ENCODE measurements at regions not wholly inside any gene's neighbourhood (a gene's known extent, or its start where the extent isn't known, plus 50 kb on each side); places are given as distances from the start of the nearest gene placed in this dataset.

DNA sequence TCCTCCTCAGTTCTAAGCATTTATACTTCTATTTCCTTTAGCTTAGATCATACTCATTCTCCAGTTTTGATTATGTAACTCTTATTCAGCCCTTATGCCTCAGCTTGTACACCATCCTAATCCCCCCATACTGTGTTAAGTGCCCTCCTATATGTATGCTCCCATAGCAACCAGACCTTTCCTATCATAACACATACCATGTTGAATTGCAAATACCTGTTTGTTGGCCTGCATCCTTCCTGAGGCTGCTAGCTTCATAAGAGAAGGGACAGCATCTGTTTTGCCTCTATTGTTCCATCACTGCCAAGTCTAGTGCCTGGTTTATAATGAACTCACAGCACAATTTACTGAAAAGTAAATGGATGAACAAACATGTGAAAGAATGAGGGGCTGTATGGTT lies 443.7 kb downstream of the CENPC start:
- no peak for TF ChIP-seq CTCF (conservative IDR thresholded peaks at IDR 0.05; ENCODE audit: low read depth, low read length)
- H3K4me3 ChIP-seq (ENCODE audit: low read depth, low read length), result no peak overlapping the region
- DNase-seq (ENCODE audit: low read depth), result no peak

GRCh38 chr4:67092351-67092750 lies 453.0 kb downstream of the CENPC start:
- no peak for TF ChIP-seq CTCF (conservative IDR thresholded peaks at IDR 0.05; ENCODE audit: low read depth, low read length)
- no peak overlapping the region for H3K4me3 ChIP-seq (ENCODE audit: low read depth, low read length)
- no peak for DNase-seq (ENCODE audit: low read depth)

GRCh38 chr4:67091673-67092072 lies 453.6 kb downstream of the CENPC start:
- no peak overlapping the region for H3K4me3 ChIP-seq (ENCODE audit: low read depth, low read length)
- no peak for DNase-seq (ENCODE audit: low read depth)
- TF ChIP-seq CTCF (conservative IDR thresholded peaks at IDR 0.05; ENCODE audit: low read depth, low read length), result no peak

- DNase-seq (ENCODE audit: low read depth), result no peak
- TF ChIP-seq CTCF (conservative IDR thresholded peaks at IDR 0.05; ENCODE audit: low read depth, low read length), result peak; percentile 25
- H3K4me3 ChIP-seq (ENCODE audit: low read depth, low read length), result no peak overlapping the region
These were observed 457.4 kb downstream of the CENPC start for GRCh38 chr4:67087897-67088296.

DNA sequence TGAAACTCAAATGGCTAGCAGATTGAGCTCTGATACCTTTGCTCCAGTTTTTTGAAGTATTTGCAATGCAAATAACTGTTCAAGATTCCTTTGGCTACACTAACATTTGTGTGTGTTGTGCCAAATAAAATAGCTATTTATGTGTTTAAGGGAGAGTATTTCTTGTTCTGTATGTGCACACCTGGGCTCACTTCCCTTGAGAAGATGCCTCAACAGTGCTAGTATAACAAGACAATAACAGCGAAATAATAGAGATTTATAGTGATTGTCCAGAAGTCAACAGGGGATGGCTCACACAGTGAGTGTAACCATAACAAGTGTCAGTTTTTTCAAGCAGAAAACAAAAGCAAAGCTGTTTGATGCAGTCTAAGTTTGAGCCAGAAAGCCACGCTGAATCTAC lies 460.5 kb downstream of the CENPC start:
- no peak overlapping the region for H3K4me3 ChIP-seq (ENCODE audit: low read depth, low read length)
- no peak for DNase-seq (ENCODE audit: low read depth)
- TF ChIP-seq CTCF (conservative IDR thresholded peaks at IDR 0.05; ENCODE audit: low read depth, low read length), result no peak

DNA sequence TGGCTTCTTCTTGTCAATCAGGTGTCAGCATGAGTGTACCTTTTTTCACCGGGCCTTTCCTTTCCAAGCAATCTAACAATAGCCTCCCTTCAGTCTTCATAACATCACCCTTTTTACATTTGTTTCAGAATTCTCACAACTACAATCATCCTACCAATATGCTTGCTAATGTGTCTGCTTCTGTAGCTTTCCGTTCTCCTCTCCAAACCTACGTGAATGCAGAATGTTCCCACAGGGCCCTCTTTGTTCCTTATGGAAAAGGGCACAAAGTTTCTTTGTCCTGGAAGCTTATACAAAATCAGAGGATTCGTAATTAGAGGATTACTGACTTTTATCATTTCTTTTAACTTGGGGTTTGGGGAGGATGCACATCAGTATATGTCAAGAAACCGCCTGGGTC lies 461.8 kb downstream of the CENPC start:
- DNase-seq (ENCODE audit: low read depth), result no peak
- H3K4me3 ChIP-seq (ENCODE audit: low read depth, low read length), result no peak overlapping the region
- TF ChIP-seq CTCF (conservative IDR thresholded peaks at IDR 0.05; ENCODE audit: low read depth, low read length), result no peak

- TF ChIP-seq CTCF (conservative IDR thresholded peaks at IDR 0.05; ENCODE audit: low read depth, low read length), result no peak
- no peak for DNase-seq (ENCODE audit: low read depth)
- H3K4me3 ChIP-seq (ENCODE audit: low read depth, low read length), result no peak overlapping the region
These were observed 462.6 kb downstream of the CENPC start for GRCh38 chr4:67082746-67083145.

All from choroid plexus epithelial cell (primary cell).